GM12874 (cell line): ENCODE measurements at regions not wholly inside any gene's neighbourhood (a gene's known extent, or its start where the extent isn't known, plus 50 kb on each side); places are given as distances from the start of the nearest gene placed in this dataset.

Experiments used
- TF ChIP-seq, protein P1 (sequence below): IDR thresholded peaks from 2 replicates; pipeline ENCODE4 v1.5.1; 2011; ENCODE audit warnings: low read depth, mild to moderate bottlenecking, control low read depth, low read length, moderate library complexity; ENCODE audit not compliant: insufficient read depth

- TF ChIP-seq, protein P1, sequence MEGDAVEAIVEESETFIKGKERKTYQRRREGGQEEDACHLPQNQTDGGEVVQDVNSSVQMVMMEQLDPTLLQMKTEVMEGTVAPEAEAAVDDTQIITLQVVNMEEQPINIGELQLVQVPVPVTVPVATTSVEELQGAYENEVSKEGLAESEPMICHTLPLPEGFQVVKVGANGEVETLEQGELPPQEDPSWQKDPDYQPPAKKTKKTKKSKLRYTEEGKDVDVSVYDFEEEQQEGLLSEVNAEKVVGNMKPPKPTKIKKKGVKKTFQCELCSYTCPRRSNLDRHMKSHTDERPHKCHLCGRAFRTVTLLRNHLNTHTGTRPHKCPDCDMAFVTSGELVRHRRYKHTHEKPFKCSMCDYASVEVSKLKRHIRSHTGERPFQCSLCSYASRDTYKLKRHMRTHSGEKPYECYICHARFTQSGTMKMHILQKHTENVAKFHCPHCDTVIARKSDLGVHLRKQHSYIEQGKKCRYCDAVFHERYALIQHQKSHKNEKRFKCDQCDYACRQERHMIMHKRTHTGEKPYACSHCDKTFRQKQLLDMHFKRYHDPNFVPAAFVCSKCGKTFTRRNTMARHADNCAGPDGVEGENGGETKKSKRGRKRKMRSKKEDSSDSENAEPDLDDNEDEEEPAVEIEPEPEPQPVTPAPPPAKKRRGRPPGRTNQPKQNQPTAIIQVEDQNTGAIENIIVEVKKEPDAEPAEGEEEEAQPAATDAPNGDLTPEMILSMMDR, result no peak
Observed at GRCh38 chr2:49686291-49686690, 532.0 kb upstream of the FSHR start.

DNA sequence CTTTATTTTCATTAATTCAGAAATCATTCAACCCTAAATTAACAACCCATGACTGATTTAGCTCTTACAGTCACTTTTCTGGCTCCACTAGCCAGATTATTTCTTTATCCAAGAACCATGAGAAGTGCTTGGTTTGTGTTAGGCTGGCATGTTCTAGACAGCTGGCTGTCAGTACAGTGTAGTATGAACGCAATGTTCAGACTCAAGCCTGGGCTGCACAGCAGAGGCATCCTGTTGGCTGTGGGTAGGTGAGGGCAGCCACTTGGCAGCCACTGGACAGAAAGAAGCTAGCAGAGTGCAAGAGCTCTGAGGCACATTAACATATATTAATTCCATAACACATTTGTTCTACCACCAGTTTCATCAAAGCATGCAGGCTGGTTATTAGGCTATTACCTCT lies 522.9 kb upstream of the FSHR start:
- TF ChIP-seq, protein P1, result no peak

- TF ChIP-seq, protein P1, result no peak
Observed at GRCh38 chr2:49664827-49665226, 510.5 kb upstream of the FSHR start.

DNA sequence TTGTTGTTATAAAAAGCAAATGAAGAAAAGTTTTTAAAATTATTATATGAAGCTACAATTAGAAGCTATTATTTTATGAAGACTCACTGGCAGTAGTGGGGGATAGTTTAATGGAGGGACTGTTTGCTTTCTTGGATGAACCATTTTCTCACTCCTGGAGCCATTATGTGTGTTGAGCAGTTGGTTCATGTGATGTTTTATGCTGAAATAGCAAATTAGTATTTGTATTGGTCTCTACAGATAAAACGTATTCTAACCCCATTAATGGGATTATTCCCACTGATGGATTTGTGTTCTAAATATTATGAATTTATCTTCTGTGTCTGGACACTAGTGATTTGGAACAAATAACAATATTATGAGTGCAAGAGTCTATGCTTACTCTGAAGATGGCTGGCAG lies 507.5 kb upstream of the FSHR start:
- TF ChIP-seq, protein P1, result no peak

GRCh38 chr2:49656853-49657252 lies 502.5 kb upstream of the FSHR start:
- TF ChIP-seq, protein P1, result no peak

- TF ChIP-seq, protein P1, result no peak
Observed at GRCh38 chr2:49643149-49643548, 488.8 kb upstream of the FSHR start.

GRCh38 chr2:49640630-49641029 lies 486.3 kb upstream of the FSHR start:
- TF ChIP-seq, protein P1, result no peak

DNA sequence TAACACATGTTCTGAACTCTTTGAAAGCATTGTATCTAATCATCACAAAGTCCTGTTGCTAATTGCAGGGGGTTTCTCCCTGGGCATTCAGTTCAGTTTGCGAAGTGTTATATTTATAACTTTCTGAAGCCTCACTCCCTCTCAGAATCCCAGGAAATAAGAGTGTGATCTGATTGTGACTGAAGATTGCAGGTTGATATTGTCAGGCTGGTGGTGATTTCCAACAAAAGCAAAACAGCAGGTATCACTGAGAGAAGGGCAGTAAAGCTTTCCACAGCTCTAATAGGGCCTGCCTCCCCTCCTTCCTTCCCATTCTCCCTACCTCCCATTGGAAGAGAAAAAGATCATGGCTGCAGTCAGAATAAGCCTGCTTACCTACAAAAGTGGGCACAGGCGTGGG lies 466.7 kb upstream of the FSHR start:
- TF ChIP-seq, protein P1, result no peak
